Neural cell (in vitro differentiated cells): ENCODE measurements at regions not wholly inside any gene's neighbourhood (a gene's known extent, or its start where the extent isn't known, plus 50 kb on each side); places are given as distances from the start of the nearest gene placed in this dataset.

Experiments
- EP300 ChIP-seq: fragments of 450-650 bp; conservative IDR thresholded peaks from 2 replicates; pipeline ENCODE4 v1.6.1; 2014; ENCODE audit warnings: antibody characterized with exemption, mild to moderate bottlenecking, moderate library complexity; ENCODE audit not compliant: poor library complexity, severe bottlenecking
- MXI1 ChIP-seq: fragments of 450-650 bp; conservative IDR thresholded peaks from 2 replicates; pipeline ENCODE4 v1.6.1; 2014; ENCODE audit warnings: antibody characterized with exemption, mild to moderate bottlenecking; ENCODE audit not compliant: poor library complexity, severe bottlenecking
- POLR2AphosphoS5 ChIP-seq: IDR thresholded peaks from 2 replicates; pipeline ENCODE4 v1.6.1; 2012
- RAD21 ChIP-seq: fragments of 450-650 bp; conservative IDR thresholded peaks from 2 replicates; pipeline ENCODE4 v1.6.1; 2014; ENCODE audit warnings: antibody characterized with exemption, mild to moderate bottlenecking, moderate library complexity
- TAF1 ChIP-seq: IDR thresholded peaks from 2 replicates; pipeline ENCODE4 v1.6.1; 2012; ENCODE audit warnings: low read depth
- TF ChIP-seq, protein P1 (sequence below): fragments of 450-650 bp; IDR thresholded peaks from 2 replicates; pipeline ENCODE4 v1.5.1; 2014; ENCODE audit warnings: antibody characterized with exemption, mild to moderate bottlenecking, moderate library complexity; ENCODE audit not compliant: poor library complexity, severe bottlenecking
- TF ChIP-seq, protein P2 (sequence below): IDR thresholded peaks from 2 replicates; pipeline ENCODE4 v1.6.1; 2012; ENCODE audit warnings: borderline replicate concordance

DNA sequence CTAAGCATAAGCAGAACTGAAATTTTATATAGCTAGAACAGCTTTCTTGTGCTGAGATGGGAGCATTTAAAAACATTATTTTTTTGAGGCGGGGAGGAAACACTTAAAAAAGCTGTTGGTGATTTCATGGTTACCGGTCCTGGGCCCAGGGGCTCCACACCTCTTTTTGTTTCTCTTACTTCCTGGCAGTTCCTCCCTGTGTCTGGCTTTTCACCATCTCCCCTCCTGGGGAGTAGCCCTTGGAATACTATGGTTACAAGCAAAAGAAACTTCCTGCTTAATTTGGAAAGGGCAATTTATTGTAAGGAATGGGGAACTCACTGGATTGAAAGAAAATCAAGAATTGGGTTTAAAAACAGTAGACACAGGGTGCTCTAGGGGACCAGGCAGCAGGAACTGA is 105.1 kb downstream of the SLC24A2 start:
- TF ChIP-seq, protein P1, sequence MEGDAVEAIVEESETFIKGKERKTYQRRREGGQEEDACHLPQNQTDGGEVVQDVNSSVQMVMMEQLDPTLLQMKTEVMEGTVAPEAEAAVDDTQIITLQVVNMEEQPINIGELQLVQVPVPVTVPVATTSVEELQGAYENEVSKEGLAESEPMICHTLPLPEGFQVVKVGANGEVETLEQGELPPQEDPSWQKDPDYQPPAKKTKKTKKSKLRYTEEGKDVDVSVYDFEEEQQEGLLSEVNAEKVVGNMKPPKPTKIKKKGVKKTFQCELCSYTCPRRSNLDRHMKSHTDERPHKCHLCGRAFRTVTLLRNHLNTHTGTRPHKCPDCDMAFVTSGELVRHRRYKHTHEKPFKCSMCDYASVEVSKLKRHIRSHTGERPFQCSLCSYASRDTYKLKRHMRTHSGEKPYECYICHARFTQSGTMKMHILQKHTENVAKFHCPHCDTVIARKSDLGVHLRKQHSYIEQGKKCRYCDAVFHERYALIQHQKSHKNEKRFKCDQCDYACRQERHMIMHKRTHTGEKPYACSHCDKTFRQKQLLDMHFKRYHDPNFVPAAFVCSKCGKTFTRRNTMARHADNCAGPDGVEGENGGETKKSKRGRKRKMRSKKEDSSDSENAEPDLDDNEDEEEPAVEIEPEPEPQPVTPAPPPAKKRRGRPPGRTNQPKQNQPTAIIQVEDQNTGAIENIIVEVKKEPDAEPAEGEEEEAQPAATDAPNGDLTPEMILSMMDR = no peak
- TF ChIP-seq EP300 = no peak
- TF ChIP-seq TAF1 = no peak
- TF ChIP-seq, protein P2, sequence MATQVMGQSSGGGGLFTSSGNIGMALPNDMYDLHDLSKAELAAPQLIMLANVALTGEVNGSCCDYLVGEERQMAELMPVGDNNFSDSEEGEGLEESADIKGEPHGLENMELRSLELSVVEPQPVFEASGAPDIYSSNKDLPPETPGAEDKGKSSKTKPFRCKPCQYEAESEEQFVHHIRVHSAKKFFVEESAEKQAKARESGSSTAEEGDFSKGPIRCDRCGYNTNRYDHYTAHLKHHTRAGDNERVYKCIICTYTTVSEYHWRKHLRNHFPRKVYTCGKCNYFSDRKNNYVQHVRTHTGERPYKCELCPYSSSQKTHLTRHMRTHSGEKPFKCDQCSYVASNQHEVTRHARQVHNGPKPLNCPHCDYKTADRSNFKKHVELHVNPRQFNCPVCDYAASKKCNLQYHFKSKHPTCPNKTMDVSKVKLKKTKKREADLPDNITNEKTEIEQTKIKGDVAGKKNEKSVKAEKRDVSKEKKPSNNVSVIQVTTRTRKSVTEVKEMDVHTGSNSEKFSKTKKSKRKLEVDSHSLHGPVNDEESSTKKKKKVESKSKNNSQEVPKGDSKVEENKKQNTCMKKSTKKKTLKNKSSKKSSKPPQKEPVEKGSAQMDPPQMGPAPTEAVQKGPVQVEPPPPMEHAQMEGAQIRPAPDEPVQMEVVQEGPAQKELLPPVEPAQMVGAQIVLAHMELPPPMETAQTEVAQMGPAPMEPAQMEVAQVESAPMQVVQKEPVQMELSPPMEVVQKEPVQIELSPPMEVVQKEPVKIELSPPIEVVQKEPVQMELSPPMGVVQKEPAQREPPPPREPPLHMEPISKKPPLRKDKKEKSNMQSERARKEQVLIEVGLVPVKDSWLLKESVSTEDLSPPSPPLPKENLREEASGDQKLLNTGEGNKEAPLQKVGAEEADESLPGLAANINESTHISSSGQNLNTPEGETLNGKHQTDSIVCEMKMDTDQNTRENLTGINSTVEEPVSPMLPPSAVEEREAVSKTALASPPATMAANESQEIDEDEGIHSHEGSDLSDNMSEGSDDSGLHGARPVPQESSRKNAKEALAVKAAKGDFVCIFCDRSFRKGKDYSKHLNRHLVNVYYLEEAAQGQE = no peak
- TF ChIP-seq POLR2AphosphoS5 = no peak
- TF ChIP-seq MXI1 = no peak
- TF ChIP-seq RAD21 = no peak
